ENCODE measurements at regions not wholly inside any gene's neighbourhood (a gene's known extent, or its start where the extent isn't known, plus 50 kb on each side); places are given as distances from the start of the nearest gene placed in this dataset.
"Not testable (repeated sequence)": the region's sequence is repeated elsewhere in the genome, so short reads cannot be mapped to it uniquely, and the experiment has no call there.

- Histone ChIP-seq H3K27me3 (ENCODE audit: control insufficient read depth, insufficient read depth, low read length) (no peaks in the 10 kb centered on the region), H3K9ac (ENCODE audit: low read depth, low read length) (no peak overlapping the region), H3K4me1 (ENCODE audit: control insufficient read depth, insufficient read depth, low read length) (no peaks in the 10 kb centered on the region), H3K36me3 (ENCODE audit: control insufficient read depth, insufficient read depth, low read length) (no peaks in the 10 kb centered on the region), H3K9me3 (ENCODE audit: control insufficient read depth, insufficient read depth, low read length) (no peaks in the 10 kb centered on the region), H3K4me3 (ENCODE audit: low read depth, low read length) (no peak overlapping the region)
Measured at GRCh38 chr7:119561751-119562150, 711.2 kb upstream of the KCND2 start.

DNA sequence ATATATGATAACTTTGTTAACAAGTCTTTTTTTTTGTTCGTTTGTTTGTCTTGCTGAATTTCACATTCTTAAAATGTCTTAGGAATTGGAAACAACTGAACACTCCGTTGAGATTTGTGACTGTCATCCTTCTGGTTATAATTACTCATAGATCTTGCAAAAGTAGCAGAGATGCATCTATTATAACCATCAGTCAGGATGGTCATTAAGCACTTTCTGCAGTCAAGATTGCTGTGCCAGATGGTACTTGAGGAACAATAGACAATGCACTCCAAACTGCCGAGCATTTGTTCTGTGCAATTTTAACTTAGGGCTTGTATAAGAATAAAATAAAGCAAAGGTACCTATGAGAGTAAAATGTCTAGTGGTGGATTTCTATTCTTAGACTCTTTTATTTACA, 710.1 kb upstream of the KCND2 start:
- Histone ChIP-seq H3K4me1 (ENCODE audit: control insufficient read depth, insufficient read depth, low read length) (no peaks in the 10 kb centered on the region), H3K9me3 (ENCODE audit: control insufficient read depth, insufficient read depth, low read length) (no peaks in the 10 kb centered on the region), H3K4me3 (ENCODE audit: low read depth, low read length) (no peak overlapping the region), H3K9ac (ENCODE audit: low read depth, low read length) (no peak overlapping the region), H3K27me3 (ENCODE audit: control insufficient read depth, insufficient read depth, low read length) (no peaks in the 10 kb centered on the region), H3K36me3 (ENCODE audit: control insufficient read depth, insufficient read depth, low read length) (no peaks in the 10 kb centered on the region)

DNA sequence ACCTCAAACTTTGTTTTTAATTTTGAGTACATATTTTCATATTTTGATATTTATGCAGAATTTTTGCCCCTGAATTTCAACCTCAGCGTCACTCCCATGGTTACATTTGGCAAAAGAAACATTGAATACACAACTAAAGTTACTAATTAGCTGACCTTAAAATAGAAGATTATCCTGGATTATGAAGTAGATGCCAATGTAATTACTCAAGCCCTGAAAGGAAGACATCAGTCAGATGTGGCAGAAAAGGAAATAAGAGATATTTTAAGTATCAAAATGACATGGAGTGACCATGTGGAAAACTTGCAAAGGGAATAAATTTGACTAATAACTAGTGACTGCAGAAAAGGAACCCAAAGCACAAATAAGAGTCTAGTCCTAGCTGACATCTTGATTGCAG, 701.3 kb upstream of the KCND2 start:
- no peaks in the 10 kb centered on the region for H3K36me3 ChIP-seq (ENCODE audit: control insufficient read depth, insufficient read depth, low read length)
- H3K9me3 ChIP-seq (ENCODE audit: control insufficient read depth, insufficient read depth, low read length), result no peaks in the 10 kb centered on the region
- H3K27me3 ChIP-seq (ENCODE audit: control insufficient read depth, insufficient read depth, low read length), result no peaks in the 10 kb centered on the region
- no peaks in the 10 kb centered on the region for H3K4me1 ChIP-seq (ENCODE audit: control insufficient read depth, insufficient read depth, low read length)
- H3K9ac ChIP-seq (ENCODE audit: low read depth, low read length), result no peak overlapping the region
- no peak overlapping the region for H3K4me3 ChIP-seq (ENCODE audit: low read depth, low read length)

DNA sequence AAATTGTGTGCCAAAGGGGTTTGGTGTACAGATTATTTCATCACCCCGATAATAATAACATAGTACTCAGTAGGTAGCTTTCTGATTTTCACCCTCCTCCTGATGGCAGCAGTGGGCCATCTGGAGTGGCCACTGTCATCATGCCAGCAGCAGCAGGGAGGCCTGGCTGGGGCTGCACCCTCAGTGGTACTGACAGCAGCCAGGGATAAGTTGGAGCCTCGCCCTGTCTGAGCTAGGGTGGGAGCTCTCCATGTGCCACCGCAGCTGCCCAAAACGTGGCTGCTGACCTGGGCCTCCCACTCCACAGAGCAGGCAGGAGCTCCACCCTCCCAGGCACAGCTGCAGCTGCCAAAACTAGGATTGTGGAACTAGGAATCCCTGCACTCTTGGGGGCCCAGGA, 700.8 kb upstream of the KCND2 start:
- Histone ChIP-seq H3K9me3 (ENCODE audit: control insufficient read depth, insufficient read depth, low read length) (no peaks in the 10 kb centered on the region), H3K4me1 (ENCODE audit: control insufficient read depth, insufficient read depth, low read length) (no peaks in the 10 kb centered on the region), H3K4me3 (ENCODE audit: low read depth, low read length) (no peak overlapping the region), H3K36me3 (ENCODE audit: control insufficient read depth, insufficient read depth, low read length) (no peaks in the 10 kb centered on the region), H3K9ac (ENCODE audit: low read depth, low read length) (no peak overlapping the region), H3K27me3 (ENCODE audit: control insufficient read depth, insufficient read depth, low read length) (no peaks in the 10 kb centered on the region)

GRCh38 chr7:119572541-119572940, 700.4 kb upstream of the KCND2 start:
- Histone ChIP-seq H3K4me1 (ENCODE audit: control insufficient read depth, insufficient read depth, low read length) (no peaks in the 10 kb centered on the region), H3K4me3 (ENCODE audit: low read depth, low read length) (no peak overlapping the region)

DNA sequence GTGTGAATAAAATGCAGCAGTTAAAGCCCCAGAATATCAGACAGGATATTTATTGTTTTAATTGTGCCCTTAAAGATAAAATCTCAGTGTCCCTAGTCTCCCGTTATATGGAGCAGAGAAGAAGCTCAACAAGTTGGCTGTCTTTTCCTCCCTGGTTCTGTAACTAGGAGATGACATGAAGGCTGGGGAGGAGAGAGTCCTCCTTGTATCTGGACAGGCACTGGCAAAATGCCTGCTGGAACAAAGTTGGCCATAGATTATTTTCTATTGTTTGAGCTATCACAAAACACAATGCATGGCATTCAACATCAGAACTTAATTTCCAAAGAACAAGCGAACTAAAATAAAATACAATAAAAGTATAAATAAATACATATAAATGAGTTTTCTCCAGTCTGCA, 694.9 kb upstream of the KCND2 start:
- H3K36me3 ChIP-seq (ENCODE audit: control insufficient read depth, insufficient read depth, low read length), result no peaks in the 10 kb centered on the region
- no peak overlapping the region for H3K9ac ChIP-seq (ENCODE audit: low read depth, low read length)
- H3K9me3 ChIP-seq (ENCODE audit: control insufficient read depth, insufficient read depth, low read length), result no peaks in the 10 kb centered on the region
- H3K4me1 ChIP-seq (ENCODE audit: control insufficient read depth, insufficient read depth, low read length), result no peaks in the 10 kb centered on the region
- no peak overlapping the region for H3K4me3 ChIP-seq (ENCODE audit: low read depth, low read length)
- H3K27me3 ChIP-seq (ENCODE audit: control insufficient read depth, insufficient read depth, low read length), result no peaks in the 10 kb centered on the region

More at GRCh38 chr7:119572541-119572940, 700.4 kb upstream of the KCND2 start:
- Histone ChIP-seq H3K9ac (ENCODE audit: low read depth, low read length) (no peak overlapping the region), H3K36me3 (ENCODE audit: control insufficient read depth, insufficient read depth, low read length) (no peaks in the 10 kb centered on the region), H3K9me3 (ENCODE audit: control insufficient read depth, insufficient read depth, low read length) (no peaks in the 10 kb centered on the region), H3K27me3 (ENCODE audit: control insufficient read depth, insufficient read depth, low read length) (no peaks in the 10 kb centered on the region)

DNA sequence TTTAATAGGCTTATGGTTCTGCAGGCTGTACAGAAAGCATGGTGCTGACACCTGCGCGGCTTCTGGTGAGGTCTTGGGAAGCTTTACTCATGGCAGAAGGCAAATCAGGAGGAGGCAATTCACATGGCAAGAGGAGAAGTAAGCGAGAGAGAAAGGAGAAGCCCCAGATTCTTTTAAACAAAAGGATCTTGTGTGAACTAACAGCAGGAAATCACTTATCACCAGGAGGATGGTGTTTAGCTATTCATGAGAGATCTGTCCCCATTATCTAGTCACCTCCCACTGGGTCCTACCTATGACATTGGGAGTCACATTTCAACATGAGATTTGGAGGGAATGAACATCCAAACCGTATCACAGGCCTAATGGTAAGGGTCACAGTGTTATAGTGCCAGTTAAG, 678.0 kb upstream of the KCND2 start:
- Histone ChIP-seq H3K9me3 (ENCODE audit: control insufficient read depth, insufficient read depth, low read length) (no peaks in the 10 kb centered on the region), H3K36me3 (ENCODE audit: control insufficient read depth, insufficient read depth, low read length) (no peaks in the 10 kb centered on the region), H3K4me1 (ENCODE audit: control insufficient read depth, insufficient read depth, low read length) (peaks cover 8% of the 10 kb centered on the region), H3K27me3 (ENCODE audit: control insufficient read depth, insufficient read depth, low read length) (no peaks in the 10 kb centered on the region), H3K4me3 (ENCODE audit: low read depth, low read length) (no peak overlapping the region), H3K9ac (ENCODE audit: low read depth, low read length) (no peak overlapping the region)

GRCh38 chr7:119596651-119597050, 676.3 kb upstream of the KCND2 start:
- peaks cover 8% of the 10 kb centered on the region for H3K4me1 ChIP-seq (ENCODE audit: control insufficient read depth, insufficient read depth, low read length)
- no peak overlapping the region for H3K9ac ChIP-seq (ENCODE audit: low read depth, low read length)
- H3K36me3 ChIP-seq (ENCODE audit: control insufficient read depth, insufficient read depth, low read length), result no peaks in the 10 kb centered on the region
- no peak overlapping the region for H3K4me3 ChIP-seq (ENCODE audit: low read depth, low read length)
- no peaks in the 10 kb centered on the region for H3K9me3 ChIP-seq (ENCODE audit: control insufficient read depth, insufficient read depth, low read length)
- H3K27me3 ChIP-seq (ENCODE audit: control insufficient read depth, insufficient read depth, low read length), result no peaks in the 10 kb centered on the region

- Histone ChIP-seq H3K27me3 (ENCODE audit: control insufficient read depth, insufficient read depth, low read length) (no peaks in the 10 kb centered on the region), H3K4me3 (ENCODE audit: low read depth, low read length) (no peak overlapping the region), H3K36me3 (ENCODE audit: control insufficient read depth, insufficient read depth, low read length) (no peaks in the 10 kb centered on the region), H3K4me1 (ENCODE audit: control insufficient read depth, insufficient read depth, low read length) (no peaks in the 10 kb centered on the region), H3K9ac (ENCODE audit: low read depth, low read length) (no peak overlapping the region), H3K9me3 (ENCODE audit: control insufficient read depth, insufficient read depth, low read length) (no peaks in the 10 kb centered on the region)
Measured at GRCh38 chr7:119606297-119606696, 666.7 kb upstream of the KCND2 start.

DNA sequence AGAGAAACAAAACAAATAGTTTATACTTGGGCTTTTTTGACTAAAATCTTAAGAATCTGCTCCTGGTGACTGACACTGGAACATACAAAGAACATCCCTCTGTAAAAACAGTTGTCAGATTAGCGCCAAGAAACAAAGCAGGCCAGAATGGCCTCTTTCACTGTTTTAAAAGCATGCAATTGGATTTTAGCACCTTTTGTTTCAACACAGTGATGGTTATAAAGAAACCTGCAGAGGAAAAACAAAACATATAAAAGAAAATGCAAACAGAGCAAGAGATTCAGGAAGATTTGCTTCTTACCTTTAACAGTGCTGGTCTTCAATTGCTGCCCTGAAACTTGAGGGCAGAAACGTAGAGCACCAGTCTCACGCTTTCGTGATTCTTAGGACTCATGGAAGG, 652.2 kb upstream of the KCND2 start:
- H3K4me3 ChIP-seq (ENCODE audit: low read depth, low read length), result no peak overlapping the region
- no peaks in the 10 kb centered on the region for H3K9me3 ChIP-seq (ENCODE audit: control insufficient read depth, insufficient read depth, low read length)
- H3K9ac ChIP-seq (ENCODE audit: low read depth, low read length), result no peak overlapping the region
- no peaks in the 10 kb centered on the region for H3K36me3 ChIP-seq (ENCODE audit: control insufficient read depth, insufficient read depth, low read length)
- H3K27me3 ChIP-seq (ENCODE audit: control insufficient read depth, insufficient read depth, low read length), result no peaks in the 10 kb centered on the region
- peaks cover 2% of the 10 kb centered on the region for H3K4me1 ChIP-seq (ENCODE audit: control insufficient read depth, insufficient read depth, low read length)

DNA sequence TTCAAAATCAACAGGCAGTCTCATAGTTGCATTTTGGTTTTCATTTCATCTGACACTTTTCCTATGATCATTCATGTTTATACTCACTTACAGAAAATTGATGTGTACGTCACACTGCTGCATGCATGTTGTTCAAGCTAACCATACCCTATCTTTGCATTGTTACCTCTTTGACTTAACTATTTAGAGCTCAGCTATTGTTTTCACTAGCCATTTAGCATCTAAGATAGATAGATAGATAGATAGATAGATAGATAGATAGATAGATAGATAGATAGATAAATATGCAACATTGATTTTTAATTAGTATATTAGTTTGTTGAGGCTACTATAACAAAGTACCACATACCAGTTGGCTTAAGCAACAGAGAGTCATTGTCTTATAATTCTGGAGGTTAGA, 649.5 kb upstream of the KCND2 start:
- Histone ChIP-seq H3K9me3 (ENCODE audit: control insufficient read depth, insufficient read depth, low read length) (no peaks in the 10 kb centered on the region), H3K4me3 (ENCODE audit: low read depth, low read length) (no peak overlapping the region), H3K9ac (ENCODE audit: low read depth, low read length) (no peak overlapping the region), H3K27me3 (ENCODE audit: control insufficient read depth, insufficient read depth, low read length) (no peaks in the 10 kb centered on the region), H3K4me1 (ENCODE audit: control insufficient read depth, insufficient read depth, low read length) (peaks cover 2% of the 10 kb centered on the region), H3K36me3 (ENCODE audit: control insufficient read depth, insufficient read depth, low read length) (no peaks in the 10 kb centered on the region)

DNA sequence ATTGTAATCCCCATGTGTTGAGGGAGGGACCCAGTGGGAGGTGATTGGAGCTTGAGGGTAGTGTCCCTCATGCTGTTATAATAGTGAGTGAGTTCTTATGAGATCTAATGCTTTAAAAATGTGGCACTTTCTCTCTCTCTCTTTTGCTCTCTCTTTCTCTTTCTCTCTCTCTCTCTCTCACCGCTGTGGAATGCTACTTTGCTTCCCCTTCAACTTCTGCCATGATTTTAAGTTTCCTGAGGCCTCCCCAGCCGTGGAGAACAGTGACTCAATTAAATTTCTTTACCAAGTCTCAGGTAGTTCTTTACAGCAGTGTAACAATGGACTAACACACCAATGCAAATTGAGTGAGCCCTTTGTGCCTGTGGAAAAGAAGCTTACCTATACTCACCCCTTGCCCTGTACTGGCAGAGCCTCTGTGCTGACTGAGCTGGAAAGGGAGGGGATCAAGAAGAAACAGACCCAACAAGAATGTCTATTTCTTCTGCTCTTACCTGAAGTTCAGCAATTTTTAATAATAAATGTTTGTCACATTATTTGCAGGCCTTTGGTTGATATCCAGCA, 642.5 kb upstream of the KCND2 start:
- Histone ChIP-seq H3K4me1 (ENCODE audit: control insufficient read depth, insufficient read depth, low read length) (no peaks in the 10 kb centered on the region), H3K9ac (ENCODE audit: low read depth, low read length) (no peak overlapping the region), H3K9me3 (ENCODE audit: control insufficient read depth, insufficient read depth, low read length) (no peaks in the 10 kb centered on the region), H3K27me3 (ENCODE audit: control insufficient read depth, insufficient read depth, low read length) (no peaks in the 10 kb centered on the region), H3K4me3 (ENCODE audit: low read depth, low read length) (no peak overlapping the region), H3K36me3 (ENCODE audit: control insufficient read depth, insufficient read depth, low read length) (no peaks in the 10 kb centered on the region)

GRCh38 chr7:119633812-119634211, 639.2 kb upstream of the KCND2 start:
- not testable (repeated sequence) for H3K4me3 ChIP-seq (ENCODE audit: low read depth, low read length); H3K27me3 ChIP-seq (ENCODE audit: control insufficient read depth, insufficient read depth, low read length); H3K4me1 ChIP-seq (ENCODE audit: control insufficient read depth, insufficient read depth, low read length); H3K9me3 ChIP-seq (ENCODE audit: control insufficient read depth, insufficient read depth, low read length); H3K36me3 ChIP-seq (ENCODE audit: control insufficient read depth, insufficient read depth, low read length); H3K9ac ChIP-seq (ENCODE audit: low read depth, low read length)
